ENCODE measurements at regions not wholly inside any gene's neighbourhood (a gene's known extent, or its start where the extent isn't known, plus 50 kb on each side); places are given as distances from the start of the nearest gene placed in this dataset.
"Not testable (repeated sequence)": the region's sequence is repeated elsewhere in the genome, so short reads cannot be mapped to it uniquely, and the experiment has no call there.

DNA sequence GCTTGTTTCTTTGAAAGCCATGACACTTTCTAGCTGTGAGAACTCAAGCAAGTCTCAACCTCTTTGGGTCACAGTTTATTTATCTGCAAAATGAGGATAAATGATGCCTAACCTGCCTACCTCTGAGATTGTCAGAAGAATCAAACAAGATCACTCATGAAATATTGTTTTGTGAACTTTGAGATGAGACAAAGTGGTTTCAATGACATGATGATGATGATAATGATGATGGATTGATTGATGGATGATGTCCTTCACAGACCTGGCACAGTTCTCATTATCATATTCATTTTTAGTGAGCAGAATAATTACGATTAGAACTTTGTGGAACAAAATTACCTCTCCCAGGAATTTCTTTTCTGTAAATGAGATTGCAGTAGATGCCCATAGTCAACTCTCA, 129.2 kb downstream of the HHIPL2 start:
- H3K4me3 ChIP-seq (ENCODE audit: low read length), result no peak overlapping the region
- DNase-seq (ENCODE audit: low read depth, low spot score), result no peak

DNA sequence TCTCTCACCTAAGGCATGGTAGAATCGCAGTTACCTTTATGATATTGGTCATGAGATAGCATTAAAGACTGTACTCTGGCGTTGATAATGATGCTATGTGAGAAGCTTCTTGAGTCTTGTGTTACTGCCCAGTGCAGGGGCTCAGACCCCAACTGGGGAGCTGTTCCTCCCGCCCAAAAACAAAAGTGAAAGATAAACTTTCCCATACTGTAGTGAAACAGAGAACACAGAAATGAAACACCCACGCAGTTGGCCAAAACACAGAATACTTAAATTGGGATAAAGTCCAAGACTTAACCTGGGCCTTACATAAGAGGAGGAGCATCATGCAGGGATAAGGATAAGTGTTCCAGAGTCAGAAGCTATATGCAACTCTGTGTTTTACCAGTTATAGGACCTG, 130.6 kb downstream of the HHIPL2 start:
- DNase-seq (ENCODE audit: low read depth, low spot score), result no peak
- H3K4me3 ChIP-seq (ENCODE audit: low read length), result no peak overlapping the region

DNA sequence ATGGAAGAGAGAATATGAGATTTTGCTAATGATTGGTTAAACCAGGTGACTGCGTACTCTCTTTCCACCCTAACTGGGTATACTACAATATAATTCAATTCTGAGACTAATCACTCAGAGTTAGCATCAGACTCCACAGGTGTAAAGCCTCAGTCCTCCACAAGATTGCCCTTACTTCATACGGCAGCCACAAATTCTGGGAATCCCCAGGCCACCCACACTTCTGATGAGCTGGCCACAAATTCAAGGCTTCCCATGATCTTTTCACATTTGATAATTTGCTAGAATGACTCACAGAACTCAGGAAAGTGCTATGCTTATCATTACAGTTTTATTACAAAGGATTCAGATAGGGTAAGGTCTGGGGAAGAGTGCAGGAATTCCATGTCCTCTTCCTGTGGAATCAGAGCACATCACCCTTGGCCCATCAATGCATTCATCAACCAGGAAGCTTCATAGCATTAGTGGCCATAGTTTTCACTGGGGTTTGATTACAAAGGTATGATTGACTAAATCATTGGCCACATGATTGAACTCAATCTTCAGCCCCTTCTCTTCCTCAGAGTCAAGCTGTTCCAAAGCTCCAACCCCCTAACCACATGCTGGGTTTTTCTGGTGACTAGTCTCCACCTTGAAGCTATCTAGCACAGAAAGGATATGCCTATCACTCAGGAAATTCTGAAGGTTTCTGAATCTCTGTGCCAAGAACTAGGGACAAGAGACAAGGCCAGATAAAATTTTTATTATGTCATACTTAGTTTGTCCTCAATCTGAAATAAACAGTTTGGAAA, 131.7 kb downstream of the HHIPL2 start:
- H3K4me3 ChIP-seq (ENCODE audit: low read length), result no peak overlapping the region
- DNase-seq (ENCODE audit: low read depth, low spot score), result no peak

DNA sequence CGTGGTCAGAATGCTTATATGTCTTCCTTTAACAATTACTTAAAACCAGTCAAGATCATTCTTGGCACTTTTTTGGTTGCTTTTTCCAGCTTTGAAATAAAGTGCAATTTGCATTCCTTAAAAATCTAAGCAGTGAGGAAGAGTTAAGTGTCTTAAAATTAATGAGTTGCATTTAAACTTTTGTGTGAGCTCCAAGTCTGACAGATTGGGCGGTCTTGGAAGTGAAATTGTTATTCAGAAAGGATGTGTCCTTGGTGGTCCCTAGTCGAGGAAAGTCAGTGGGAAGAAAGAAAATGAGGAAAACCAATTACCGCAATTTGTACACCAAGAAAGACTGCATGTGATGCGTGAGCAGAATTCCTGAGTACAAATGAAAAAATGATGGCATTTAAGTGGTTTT, 132.5 kb downstream of the HHIPL2 start:
- H3K4me3 ChIP-seq (ENCODE audit: low read length), result no peak overlapping the region
- DNase-seq (ENCODE audit: low read depth, low spot score), result no peak

DNA sequence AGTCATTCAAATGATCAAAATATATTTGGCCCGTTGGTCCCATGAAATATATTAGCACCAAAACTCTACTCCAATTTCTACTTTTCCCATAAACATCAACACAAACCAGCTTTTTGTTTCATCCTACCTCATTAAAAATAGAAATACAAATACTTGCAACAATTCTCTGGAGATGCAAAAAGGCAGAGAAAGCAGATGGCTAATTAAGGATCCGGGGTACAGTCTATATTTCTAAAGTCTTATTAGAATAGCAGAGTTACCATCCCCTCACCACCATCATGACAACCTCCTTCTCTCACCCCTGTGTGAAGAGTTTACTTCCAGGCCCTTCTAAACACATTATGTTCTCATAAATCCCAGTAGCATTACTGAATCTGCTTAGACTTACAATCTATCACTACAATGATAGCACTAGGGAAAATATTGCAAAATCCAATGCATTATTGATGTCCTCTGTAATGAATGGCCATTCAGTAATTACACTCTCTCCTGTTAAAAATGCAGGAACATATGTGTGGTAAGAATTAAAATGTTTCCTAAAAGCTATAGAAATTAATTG, 133.8 kb downstream of the HHIPL2 start:
- DNase-seq (ENCODE audit: low read depth, low spot score), result no peak
- no peak overlapping the region for H3K4me3 ChIP-seq (ENCODE audit: low read length)

DNA sequence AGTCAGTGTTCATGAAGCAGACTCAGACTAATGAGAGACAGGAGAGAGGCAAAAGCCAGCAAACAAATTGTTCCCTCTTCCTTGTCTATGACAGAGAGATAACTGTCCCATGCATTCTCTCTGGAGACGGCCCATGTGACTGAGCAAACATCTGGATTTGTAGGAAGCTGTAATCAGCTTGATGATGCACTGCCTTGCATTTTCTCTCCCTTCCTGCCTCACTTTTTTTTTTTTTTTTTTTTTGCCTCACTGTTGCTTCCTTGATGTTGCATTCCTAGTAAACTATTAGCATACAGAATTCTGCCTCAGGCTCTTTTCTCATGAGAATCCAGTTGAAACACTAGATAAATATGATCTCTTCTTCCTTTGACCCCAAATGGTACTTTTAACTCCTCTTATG, 134.5 kb downstream of the HHIPL2 start:
- H3K4me3 ChIP-seq (ENCODE audit: low read length), result no peak overlapping the region
- no peak for DNase-seq (ENCODE audit: low read depth, low spot score)

DNA sequence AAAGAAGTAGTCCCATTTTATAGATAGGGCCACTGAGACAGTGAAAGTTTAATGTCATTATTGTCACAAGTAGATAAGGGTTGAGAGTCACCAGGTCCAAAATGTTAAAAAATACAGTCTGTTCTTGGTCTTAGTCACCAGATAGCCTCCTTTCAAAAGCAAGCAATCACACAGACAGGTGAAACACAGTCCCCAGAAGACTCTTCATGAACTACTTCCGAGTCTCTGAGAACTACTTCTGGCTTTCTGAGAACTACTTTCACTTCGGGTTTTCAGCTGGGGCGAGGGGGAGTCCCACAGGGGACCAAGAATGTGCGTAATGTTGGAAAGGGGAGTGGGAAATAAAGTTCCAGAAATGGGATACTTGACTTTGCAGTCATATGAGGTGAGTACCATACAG, 143.2 kb downstream of the HHIPL2 start:
- H3K4me3 ChIP-seq (ENCODE audit: low read length), result no peak overlapping the region
- DNase-seq (ENCODE audit: low read depth, low spot score), result no peak

DNA sequence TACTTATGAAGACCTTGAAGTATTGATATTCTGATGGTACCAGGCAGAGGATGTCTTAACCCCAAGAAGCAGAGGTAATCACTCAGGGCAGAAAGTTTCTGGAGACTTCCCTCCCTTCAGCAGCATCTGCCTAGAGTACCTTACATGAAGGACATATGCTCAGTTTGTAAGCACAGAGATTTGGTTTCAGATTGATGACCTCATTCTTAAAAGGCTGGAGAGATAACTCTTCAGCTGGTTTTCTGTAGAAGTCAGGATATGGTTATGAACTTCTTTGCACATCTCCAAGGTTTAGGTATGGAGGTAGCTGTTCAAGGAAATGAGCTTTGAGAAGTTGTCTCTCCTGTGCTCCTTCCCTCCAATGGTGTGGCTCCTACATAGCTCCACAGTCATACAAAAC, 148.7 kb downstream of the HHIPL2 start:
- DNase-seq (ENCODE audit: low read depth, low spot score), result no peak
- no peak overlapping the region for H3K4me3 ChIP-seq (ENCODE audit: low read length)

DNA sequence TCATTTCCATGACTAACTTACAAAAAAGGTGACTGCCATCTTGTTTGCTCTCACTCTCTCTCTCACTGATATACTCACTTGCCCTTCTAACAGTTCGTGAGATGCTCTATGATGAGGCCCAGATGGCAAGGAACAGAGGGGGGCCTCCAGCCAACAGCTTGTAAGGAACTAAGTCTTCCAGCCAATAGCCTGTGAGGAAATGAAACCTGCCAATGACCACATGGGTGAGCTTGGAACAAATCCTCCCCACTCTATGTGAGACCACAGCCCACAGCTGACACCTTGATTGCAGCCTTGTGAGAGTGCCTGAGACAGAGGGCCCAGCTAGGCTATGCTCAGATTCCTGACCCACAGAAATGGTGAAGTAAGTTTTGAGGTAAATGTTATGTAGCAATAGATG, 153.7 kb downstream of the HHIPL2 start:
- no peak overlapping the region for H3K4me3 ChIP-seq (ENCODE audit: low read length)
- no peak for DNase-seq (ENCODE audit: low read depth, low spot score)

DNA sequence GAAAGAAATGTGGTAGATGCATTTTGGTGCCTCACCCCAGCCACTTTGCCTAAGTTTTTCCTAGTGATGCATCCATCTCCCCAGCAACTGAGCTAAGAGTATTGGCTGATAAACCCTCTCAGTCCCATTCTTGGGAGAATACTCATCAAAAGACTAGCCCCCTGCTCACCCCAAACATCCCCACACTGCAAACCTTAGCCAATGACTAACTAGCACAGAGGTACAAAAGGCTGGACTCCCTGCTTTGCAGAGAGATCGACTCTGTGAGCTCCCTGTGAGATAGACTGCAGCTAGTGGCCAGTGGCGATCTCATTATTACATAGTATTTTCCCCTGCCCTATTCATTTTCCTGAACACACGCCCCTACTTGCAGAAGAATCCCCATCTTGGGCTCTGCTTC, 155.3 kb downstream of the HHIPL2 start:
- DNase-seq (ENCODE audit: low read depth, low spot score), result no peak
- H3K4me3 ChIP-seq (ENCODE audit: low read length), result no peak overlapping the region

DNA sequence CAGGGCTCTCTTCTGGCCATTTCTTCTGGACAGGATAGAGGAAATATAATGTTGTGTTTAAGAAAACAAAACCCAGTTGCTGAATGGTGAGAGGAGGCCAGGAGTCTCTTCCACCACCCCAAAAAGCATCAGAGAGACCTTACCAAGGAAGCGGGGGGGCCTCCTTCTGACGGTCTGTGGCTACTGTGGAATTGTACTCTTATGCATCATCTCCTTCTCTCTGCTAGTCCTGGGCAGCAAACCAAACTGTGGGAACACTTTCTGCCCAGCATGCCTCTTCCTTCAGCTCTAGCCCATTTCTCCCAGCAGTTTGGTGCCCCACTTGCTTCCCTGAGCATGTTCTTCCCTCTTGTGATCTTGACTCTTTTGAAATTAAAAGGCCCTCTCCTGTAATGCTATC, 157.7 kb downstream of the HHIPL2 start:
- DNase-seq (ENCODE audit: low read depth, low spot score), result no peak

DNA sequence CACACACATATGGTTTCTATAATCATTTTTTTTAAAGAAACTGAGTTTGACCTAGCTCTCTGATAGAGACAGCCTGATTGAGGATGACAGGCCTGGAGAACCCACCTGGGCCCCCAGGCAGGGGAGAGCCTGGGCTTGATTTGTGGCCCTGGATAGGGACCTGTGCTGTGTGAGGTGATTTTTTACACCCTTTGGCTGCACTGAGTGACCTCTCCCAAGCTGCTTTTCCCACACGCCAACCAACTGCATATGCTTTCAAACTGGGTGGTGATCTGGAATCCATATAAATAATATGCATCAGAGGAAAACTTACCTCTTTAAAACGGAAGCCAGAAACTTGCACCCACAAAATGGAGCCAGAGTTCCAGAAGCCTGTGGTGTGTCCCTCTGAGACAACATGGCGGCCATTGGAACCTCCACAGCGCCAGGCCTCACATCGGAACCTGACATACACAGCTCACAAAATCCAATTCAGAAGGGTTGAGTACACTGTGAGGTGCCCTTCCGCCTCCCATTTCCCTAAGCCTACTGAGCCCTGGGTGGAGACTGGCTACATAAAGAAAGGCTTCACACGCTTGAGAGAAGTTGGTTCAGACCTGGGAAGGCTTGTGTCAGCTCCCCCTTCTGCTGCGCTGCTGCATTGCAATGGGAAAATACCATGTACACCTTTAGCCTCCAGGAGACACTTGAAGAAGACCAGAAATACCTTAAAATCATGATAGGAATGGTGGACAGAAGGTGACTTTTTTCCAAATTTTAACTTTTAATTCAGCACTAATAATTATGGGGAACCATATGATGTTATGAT, 160.7 kb downstream of the HHIPL2 start:
- DNase-seq (ENCODE audit: low read depth, low spot score), result no peak
- no peak overlapping the region for H3K4me3 ChIP-seq (ENCODE audit: low read length)

More for the DNA sequence above, 157.7 kb downstream of the HHIPL2 start:
- no peak overlapping the region for H3K4me3 ChIP-seq (ENCODE audit: low read length)

DNA sequence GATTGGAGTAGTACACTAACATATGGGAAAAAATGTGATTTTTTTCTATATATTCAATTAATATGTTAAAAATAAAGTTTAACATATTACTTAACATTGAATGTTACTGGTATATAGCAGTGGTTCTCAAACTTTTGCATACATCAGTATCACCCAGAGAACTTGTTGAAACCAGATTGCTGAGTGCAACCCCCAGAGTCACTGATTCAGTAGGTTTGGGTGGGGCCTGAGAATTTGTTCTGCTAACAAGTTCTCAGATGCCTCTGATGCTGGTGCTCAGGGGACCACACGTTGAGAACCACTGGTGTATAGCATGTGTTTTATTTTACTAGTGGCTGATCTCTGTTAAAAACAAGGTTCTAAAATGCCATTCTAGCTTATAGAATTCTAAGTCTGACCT, 161.9 kb downstream of the HHIPL2 start:
- DNase-seq (ENCODE audit: low read depth, low spot score), result no peak

DNA sequence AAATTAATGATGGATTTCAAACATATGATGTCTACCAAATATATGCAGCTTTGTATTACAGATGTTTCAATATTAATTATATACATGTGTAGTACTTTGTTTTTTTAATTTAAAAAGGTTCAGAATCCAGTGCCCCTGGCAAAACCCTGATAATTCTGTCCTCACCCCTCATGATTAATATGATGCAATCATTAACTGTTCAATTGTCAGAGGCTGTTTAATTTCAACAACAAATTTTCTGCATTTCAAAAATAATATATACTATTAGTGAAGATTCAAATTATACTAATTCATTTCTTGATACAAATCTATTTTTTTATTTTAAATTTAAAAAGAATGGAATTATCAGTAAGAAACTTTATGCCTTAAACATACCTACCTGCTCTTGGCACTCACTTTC, 162.6 kb downstream of the HHIPL2 start:
- H3K4me3 ChIP-seq (ENCODE audit: low read length), result no peak overlapping the region
- no peak for DNase-seq (ENCODE audit: low read depth, low spot score)

More for the DNA sequence above, 161.9 kb downstream of the HHIPL2 start:
- no peak overlapping the region for H3K4me3 ChIP-seq (ENCODE audit: low read length)

DNA sequence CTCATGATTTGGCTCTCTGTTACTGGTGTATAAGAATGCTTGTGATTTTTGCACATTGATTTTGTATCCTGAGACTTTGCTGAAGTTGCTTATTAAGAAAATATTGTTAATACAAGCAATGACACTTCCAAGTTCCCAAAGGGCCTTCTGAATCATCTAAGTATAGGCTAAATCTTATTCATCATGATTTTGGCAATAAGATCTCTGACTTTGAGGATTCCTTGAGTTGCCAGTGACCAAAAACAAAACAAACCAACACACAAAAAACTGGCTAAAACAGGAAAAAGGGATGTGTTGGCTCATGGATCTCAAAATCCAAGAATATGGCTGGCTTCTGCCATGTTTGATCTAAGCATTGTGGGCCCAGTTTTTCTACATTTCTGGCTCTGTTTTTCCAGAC, 163.4 kb downstream of the HHIPL2 start:
- no peak overlapping the region for H3K4me3 ChIP-seq (ENCODE audit: low read length)
- no peak for DNase-seq (ENCODE audit: low read depth, low spot score)

DNA sequence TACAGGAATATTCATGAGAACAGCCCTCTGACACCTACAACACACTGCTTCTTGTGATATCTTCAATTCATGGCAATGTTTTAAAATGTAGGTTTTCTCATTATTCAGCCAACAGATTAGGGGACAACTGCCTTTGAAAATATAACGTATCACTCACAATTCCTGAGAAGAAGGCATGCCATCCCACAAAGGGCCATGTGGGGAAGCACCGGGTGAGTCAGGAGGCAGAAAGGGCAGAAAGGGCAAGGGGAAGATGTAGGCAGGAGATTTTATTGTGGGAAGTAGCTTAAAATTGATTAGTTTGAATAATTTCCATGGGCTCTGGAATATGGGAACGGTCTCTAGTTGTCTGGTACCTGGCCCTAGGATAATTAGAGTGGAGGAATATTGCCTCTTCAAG, 165.7 kb downstream of the HHIPL2 start:
- DNase-seq (ENCODE audit: low read depth, low spot score), result no peak
- H3K4me3 ChIP-seq (ENCODE audit: low read length), result no peak overlapping the region

DNA sequence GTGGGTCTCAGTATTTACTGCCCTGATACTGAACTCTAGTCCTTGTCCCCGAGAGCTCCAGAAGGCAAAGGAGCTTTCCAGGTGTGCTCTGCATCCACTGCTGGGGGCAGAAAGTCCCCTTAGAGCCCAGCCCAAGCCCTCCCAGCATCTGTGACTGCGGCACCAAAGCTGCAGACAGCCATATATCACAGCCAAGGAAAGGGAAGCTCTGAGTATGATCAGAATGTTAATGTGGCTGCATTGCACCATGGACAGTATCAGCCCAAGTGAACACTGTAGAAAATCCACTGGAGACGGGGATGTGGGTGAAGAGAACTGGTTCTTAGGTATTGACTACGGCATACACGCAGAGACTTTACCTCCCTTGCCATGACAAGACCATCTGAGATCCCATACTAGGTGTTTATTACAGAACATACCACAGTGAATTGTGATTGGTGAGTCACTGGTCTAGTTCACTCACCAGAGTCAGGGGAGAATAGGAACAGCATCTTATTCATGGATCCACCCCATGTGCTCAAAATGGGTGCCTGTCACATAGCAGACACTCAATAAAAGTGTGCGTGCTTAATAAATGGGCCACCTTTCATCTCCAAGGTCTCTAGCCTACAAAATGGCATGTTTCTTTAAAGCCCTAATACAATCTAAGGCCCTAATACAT, 170.3 kb downstream of the HHIPL2 start:
- DNase-seq (ENCODE audit: low read depth, low spot score), result no peak
- no peak overlapping the region for H3K4me3 ChIP-seq (ENCODE audit: low read length)

DNA sequence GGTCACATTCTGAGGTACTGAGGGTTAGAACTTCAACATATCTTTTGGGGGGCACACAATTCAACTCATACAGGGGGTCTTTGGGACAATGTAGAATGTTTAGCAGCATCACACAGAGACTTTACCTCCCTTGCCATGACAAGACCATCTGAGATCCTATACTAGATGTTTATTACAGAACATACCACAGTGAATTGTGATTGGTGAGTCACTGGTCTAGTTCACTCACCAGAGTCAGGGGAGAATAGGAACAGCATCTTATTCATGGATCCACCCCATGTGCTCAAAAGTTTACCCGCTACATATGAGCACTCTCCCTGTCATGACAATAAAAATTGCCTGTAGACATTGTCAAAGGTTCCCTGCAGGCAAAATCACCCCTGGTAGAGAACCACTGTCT, 171.1 kb downstream of the HHIPL2 start:
- H3K4me3 ChIP-seq (ENCODE audit: low read length); DNase-seq (ENCODE audit: low read depth, low spot score): not testable (repeated sequence)

DNA sequence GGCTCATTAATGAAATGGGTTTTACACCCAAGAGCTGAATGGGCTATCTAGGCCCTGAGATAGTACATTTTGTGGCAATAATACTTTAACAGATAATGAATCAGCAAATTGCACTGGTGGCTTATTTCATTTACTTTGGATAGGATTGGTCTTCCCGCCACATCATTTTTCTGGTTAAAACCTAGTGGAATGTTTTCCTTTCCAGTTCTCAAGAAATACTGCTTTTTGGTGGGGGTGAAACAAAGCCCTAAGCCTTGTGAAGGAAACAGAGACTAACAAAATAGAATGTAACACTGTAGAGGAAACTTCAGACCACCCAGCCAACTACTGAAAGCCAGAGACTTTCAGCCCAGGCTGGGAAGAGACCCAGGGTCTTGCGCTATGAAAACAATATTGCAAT, 172.2 kb downstream of the HHIPL2 start:
- H3K4me3 ChIP-seq (ENCODE audit: low read length), result no peak overlapping the region
- no peak for DNase-seq (ENCODE audit: low read depth, low spot score)
